ENCODE measurements at regions not wholly inside any gene's neighbourhood (a gene's known extent, or its start where the extent isn't known, plus 50 kb on each side); places are given as distances from the start of the nearest gene placed in this dataset.

GRCh38 chr17:73815474-73815873 lies 171.2 kb upstream of the SDK2 start:
- POLR2A ChIA-PET = no interaction called here

GRCh38 chr17:73819440-73820395 lies 175.5 kb upstream of the SDK2 start:
- TF ChIP-seq HDGF (IDR thresholded peaks at IDR 0.05; ENCODE audit: borderline replicate concordance) (no peak), SUZ12 (IDR thresholded peaks at IDR 0.05) (no peak)
- POLR2A ChIA-PET = no interaction called here
- DNase-seq (ENCODE audit: extremely low spot score) = no peak
- CTCF ChIA-PET = no interaction called here

More at GRCh38 chr17:73815474-73815873, 171.2 kb upstream of the SDK2 start:
- TF ChIP-seq ARNT (IDR thresholded peaks at IDR 0.05) (no peak), BHLHE40 (IDR thresholded peaks at IDR 0.05; ENCODE audit: borderline replicate concordance) (no peak), ZNF384 (IDR thresholded peaks at IDR 0.05) (no peak), PKNOX1 (IDR thresholded peaks at IDR 0.05) (no peak)
- CTCF ChIA-PET = no interaction called here
- DNase-seq (ENCODE audit: extremely low spot score) = no peak

GRCh38 chr17:73820686-73821448 lies 176.6 kb upstream of the SDK2 start:
- TF ChIP-seq BHLHE40 (IDR thresholded peaks at IDR 0.05; ENCODE audit: borderline replicate concordance) = no peak
- TF ChIP-seq HDGF (IDR thresholded peaks at IDR 0.05; ENCODE audit: borderline replicate concordance) = no peak
- no peak for TF ChIP-seq SUZ12 (IDR thresholded peaks at IDR 0.05)
- no peak for TF ChIP-seq TARDBP (IDR thresholded peaks at IDR 0.05)
- no peak for TF ChIP-seq LEF1 (IDR thresholded peaks at IDR 0.05; ENCODE audit: borderline replicate concordance)
- no peak for TF ChIP-seq ARNT (IDR thresholded peaks at IDR 0.05)
- no peak for TF ChIP-seq CTBP1 (IDR thresholded peaks at IDR 0.05; ENCODE audit: borderline replicate concordance)
- TF ChIP-seq ZNF384 (IDR thresholded peaks at IDR 0.05) = no peak
- peak; percentile 27 for DNase-seq (ENCODE audit: extremely low spot score)
- ChIA-PET POLR2A (no interaction called here), CTCF (no interaction called here)

GRCh38 chr17:73821665-73822064 lies 177.4 kb upstream of the SDK2 start:
- DNase-seq (ENCODE audit: extremely low spot score) = no peak
- TF ChIP-seq ARNT (IDR thresholded peaks at IDR 0.05) (no peak), SUZ12 (IDR thresholded peaks at IDR 0.05) (no peak), PKNOX1 (IDR thresholded peaks at IDR 0.05) (no peak), HDGF (IDR thresholded peaks at IDR 0.05; ENCODE audit: borderline replicate concordance) (no peak), FOXM1 (IDR thresholded peaks at IDR 0.05; ENCODE audit: borderline replicate concordance) (no peak), FOXK2 (IDR thresholded peaks at IDR 0.05) (no peak), ELF4 (IDR thresholded peaks at IDR 0.05) (no peak)
- ChIA-PET CTCF (interaction anchor here (0.6 kb wide), 1 partner anchor 91 kb away, joined by 5 read pairs; no protein-coding TSS in a partner anchor), POLR2A (no interaction called here)

GRCh38 chr17:73822371-73822770 lies 178.1 kb upstream of the SDK2 start:
- CTCF ChIA-PET = no interaction called here
- TF ChIP-seq SUZ12 (IDR thresholded peaks at IDR 0.05) (no peak), PKNOX1 (IDR thresholded peaks at IDR 0.05) (no peak), BHLHE40 (IDR thresholded peaks at IDR 0.05; ENCODE audit: borderline replicate concordance) (no peak), TARDBP (IDR thresholded peaks at IDR 0.05) (no peak), ZNF384 (IDR thresholded peaks at IDR 0.05) (no peak), HDGF (IDR thresholded peaks at IDR 0.05; ENCODE audit: borderline replicate concordance) (no peak), CTBP1 (IDR thresholded peaks at IDR 0.05; ENCODE audit: borderline replicate concordance) (no peak), NFRKB (IDR thresholded peaks at IDR 0.05) (no peak), L3MBTL2 (conservative IDR thresholded peaks at IDR 0.05) (no peak), LEF1 (IDR thresholded peaks at IDR 0.05; ENCODE audit: borderline replicate concordance) (no peak), ARNT (IDR thresholded peaks at IDR 0.05) (no peak), ELF4 (IDR thresholded peaks at IDR 0.05) (no peak), FOXK2 (IDR thresholded peaks at IDR 0.05) (no peak), FOXA1 (IDR thresholded peaks at IDR 0.05) (no peak), SP1 (IDR thresholded peaks at IDR 0.05) (no peak)
- POLR2A ChIA-PET = no interaction called here
- no peak for DNase-seq (ENCODE audit: extremely low spot score)

- ChIA-PET POLR2A (interaction anchor here (0.6 kb wide), 1 partner anchor 149 kb away, joined by 3 read pairs; no protein-coding TSS in a partner anchor), CTCF (no interaction called here)
- TF ChIP-seq BHLHE40 (IDR thresholded peaks at IDR 0.05; ENCODE audit: borderline replicate concordance) = no peak
- TF ChIP-seq LEF1 (IDR thresholded peaks at IDR 0.05; ENCODE audit: borderline replicate concordance) = no peak
- TF ChIP-seq NFRKB (IDR thresholded peaks at IDR 0.05) = no peak
- no peak for DNase-seq (ENCODE audit: extremely low spot score)
These were observed 179.4 kb upstream of the SDK2 start for GRCh38 chr17:73823684-73824083.

Data from HEK293T (cell line).